Body of pancreas (tissue), 4 donors: ENCODE measurements at regions not wholly inside any gene's neighbourhood (a gene's known extent, or its start where the extent isn't known, plus 50 kb on each side); places are given as distances from the start of the nearest gene placed in this dataset.

Experiments
- ATAC-seq: fragments of 150-250 bp; one replicate; pipeline ENCODE4 v1.9.1; 2016
- DNase-seq, 4 donors: peaks; one replicate each; pipeline ENCODE4 v3.0.0-alpha.2; 2019
- H3K27ac ChIP-seq, 4 donors: fragments of 200-600 bp; sonication (generic); 1 replicate in 3 of 4; 2 replicates in 1 of 4; pipeline versions ENCODE4 v1.5.1 to v1.6.1; 2016 to 2019; ENCODE audit warnings: mild to moderate bottlenecking in 1 of 4, mixed read lengths in 1 of 4, moderate library complexity in 1 of 4
- H3K27me3 ChIP-seq, 2 donors: fragments of 200-600 bp; sonication (generic); one replicate each; pipeline ENCODE4 v1.6.0; 2016; ENCODE audit warnings: mild to moderate bottlenecking in 1 of 2
- H3K36me3 ChIP-seq, 2 donors: fragments of 200-600 bp; sonication (generic); replicated peaks in 1 of 2; 2 replicates each; pipeline ENCODE4 v1.5.1; 2016; ENCODE audit warnings: low read depth in 2 of 2; ENCODE audit not compliant: insufficient read depth in 1 of 2
- H3K4me1 ChIP-seq: fragments of 200-600 bp; sonication (generic); one replicate; pipeline ENCODE4 v1.6.0; 2016
- H3K4me3 ChIP-seq, 2 donors: fragments of 200-600 bp; sonication (generic); 1 replicate in 1 of 2; 2 replicates in 1 of 2; pipeline ENCODE4 v1.5.1; 2016 to 2019
- H3K9me3 ChIP-seq, 3 donors: fragments of 200-600 bp; sonication (generic); 1 replicate in 2 of 3; 2 replicates in 1 of 3; pipeline ENCODE4 v1.5.1; 2016
- CTCF ChIP-seq, 7 experiments: fragments of 450-650 bp in 4 of 7; fragments of 200-600 bp in 3 of 7; sonication (generic) in 3 of 7; IDR thresholded peaks; one replicate each; pipeline ENCODE4 v1.5.1; 2016 to 2019; ENCODE audit warnings: antibody characterized with exemption in 7 of 7
- POLR2A ChIP-seq, 3 donors: fragments of 450-650 bp; IDR thresholded peaks; one replicate each; pipeline ENCODE4 v1.6.1; 2016; ENCODE audit warnings: antibody characterized with exemption in 3 of 3, mild to moderate bottlenecking in 2 of 3
- WGBS, 2 donors: methylation state at CpG; one replicate each; pipeline ENCODE4 v1.1.5; 2017; 5-methylcytosine and 5-hydroxymethylcytosine counted together
- intact Hi-C: fragments of 100-400 bp; cut with DNase I; formaldehyde crosslinking; loops from one replicate; pipeline ENCODE4 v1.15.1; 2023

DNA sequence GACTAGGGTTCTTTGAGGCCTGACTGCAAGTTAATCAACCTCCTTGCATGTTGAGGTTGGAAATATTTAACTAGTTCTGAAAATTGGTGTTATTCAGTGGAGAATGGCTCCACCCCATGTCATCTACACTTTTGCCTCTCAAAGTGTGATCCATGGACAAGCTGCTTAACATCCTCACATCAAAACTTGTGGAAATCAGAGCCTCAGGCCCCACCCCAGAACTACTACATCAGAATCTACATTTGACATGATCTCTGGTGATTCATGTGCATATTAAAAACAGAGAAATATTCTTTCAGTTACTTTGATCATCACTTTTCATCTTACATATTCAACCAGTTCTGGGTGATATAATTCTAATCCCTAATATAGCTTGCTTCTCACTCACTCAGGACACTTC lies 632.9 kb downstream of the ARL4A start:
- no peak for ATAC-seq
- TF ChIP-seq POLR2A (IDR thresholded peaks at IDR 0.05) = no peak
- no peak for TF ChIP-seq CTCF (IDR thresholded peaks at IDR 0.05)
- Histone ChIP-seq H3K4me1 (no peaks in the 10 kb centered on the region), H3K9me3 (no peaks in the 10 kb centered on the region), H3K27ac (no peak overlapping the region), H3K27me3 (no peaks in the 10 kb centered on the region), H3K4me3 (no peak overlapping the region), H3K36me3 (no peaks in the 10 kb centered on the region)
- no peak for DNase-seq
- intact Hi-C loops = no loop called here

DNA sequence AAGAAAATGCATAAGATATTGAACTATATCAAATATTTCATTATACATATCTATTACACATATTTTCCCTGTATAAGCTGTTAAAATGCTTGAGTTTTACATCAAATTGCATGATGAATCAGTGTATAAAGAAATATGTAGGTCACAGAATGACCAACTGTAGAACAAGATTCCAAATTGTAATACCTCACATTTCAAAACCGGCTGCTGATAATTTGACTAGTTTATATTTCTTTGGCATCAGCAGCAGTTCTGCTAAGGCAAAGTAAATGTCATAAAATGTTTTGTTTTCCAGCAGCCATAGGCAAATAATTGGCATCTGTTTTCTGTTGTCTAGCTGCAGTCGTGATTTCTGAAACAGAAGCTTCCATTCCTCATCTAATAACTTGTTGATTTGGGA lies 633.9 kb downstream of the ARL4A start:
- no peaks in the 10 kb centered on the region for H3K9me3 ChIP-seq
- ATAC-seq = no peak
- intact Hi-C loops = no loop called here
- H3K27ac ChIP-seq = no peak overlapping the region
- H3K36me3 ChIP-seq = no peaks in the 10 kb centered on the region
- H3K27me3 ChIP-seq = no peaks in the 10 kb centered on the region
- no peak overlapping the region for H3K4me3 ChIP-seq
- 40 to 57% methylated on average over 2 of the region's 2 CpGs for WGBS, 2 donors
- TF ChIP-seq POLR2A (IDR thresholded peaks at IDR 0.05) (no peak), CTCF (IDR thresholded peaks at IDR 0.05) (no peak)
- DNase-seq = no peak
- no peaks in the 10 kb centered on the region for H3K4me1 ChIP-seq

DNA sequence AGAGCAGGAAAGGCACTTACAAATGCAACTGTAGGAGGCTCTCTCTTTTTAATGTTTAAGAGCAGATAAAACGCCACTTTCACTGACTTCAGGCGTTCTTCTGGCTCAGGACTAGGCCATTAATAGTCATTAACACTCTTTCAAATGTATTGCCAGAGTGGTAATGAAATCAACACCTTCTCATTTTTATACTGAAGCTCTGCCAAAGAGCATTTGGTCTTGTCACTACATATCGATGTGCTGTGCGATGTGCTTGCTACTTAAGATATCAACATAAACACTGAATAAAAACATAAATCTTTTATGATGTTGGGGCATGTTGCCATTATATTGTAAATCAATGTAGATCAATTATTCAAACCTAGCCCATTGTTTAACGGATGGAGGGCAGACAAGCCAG lies 634.7 kb downstream of the ARL4A start:
- no peak for ATAC-seq
- WGBS, 2 donors = 27 to 39% methylated on average over 5 of the region's 5 CpGs

DNA sequence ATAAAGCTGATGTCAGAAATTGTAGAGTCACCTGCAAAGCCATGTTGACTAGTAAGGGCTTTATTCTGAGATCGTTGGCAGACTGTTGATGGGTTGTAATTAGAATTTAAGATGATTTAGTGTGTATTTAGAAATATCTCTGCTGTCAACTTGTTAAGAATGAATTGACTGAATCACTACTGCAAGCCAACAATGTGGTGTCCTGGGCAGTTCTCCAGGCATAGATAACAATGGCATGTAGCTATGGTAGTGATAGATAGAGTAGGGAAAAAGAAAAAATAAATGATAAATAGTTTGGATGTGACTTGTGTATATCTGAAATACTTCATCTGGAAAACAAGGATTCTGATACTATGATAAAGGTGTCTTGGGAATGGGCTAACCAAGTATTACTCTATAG lies 640.2 kb downstream of the ARL4A start:
- no peak for ATAC-seq
- Histone ChIP-seq H3K36me3 (no peaks in the 10 kb centered on the region), H3K4me1 (no peaks in the 10 kb centered on the region), H3K9me3 (no peaks in the 10 kb centered on the region), H3K4me3 (no peak overlapping the region), H3K27me3 (no peaks in the 10 kb centered on the region), H3K27ac (no peak overlapping the region)
- 23 to 33% methylated on average over 1 of the region's 1 CpG for WGBS, 2 donors
- no peak for DNase-seq
- intact Hi-C loops = no loop called here
- TF ChIP-seq POLR2A (IDR thresholded peaks at IDR 0.05) (no peak), CTCF (IDR thresholded peaks at IDR 0.05) (no peak)

More for the DNA sequence above, 634.7 kb downstream of the ARL4A start:
- Histone ChIP-seq H3K4me3 (no peak overlapping the region), H3K9me3 (no peaks in the 10 kb centered on the region), H3K27me3 (no peaks in the 10 kb centered on the region), H3K4me1 (no peaks in the 10 kb centered on the region), H3K36me3 (no peaks in the 10 kb centered on the region), H3K27ac (no peak overlapping the region)
- no peak for TF ChIP-seq CTCF (IDR thresholded peaks at IDR 0.05)
- no peak for TF ChIP-seq POLR2A (IDR thresholded peaks at IDR 0.05)
- intact Hi-C loops = no loop called here
- no peak for DNase-seq

GRCh38 chr7:13333371-13333770 lies 645.9 kb downstream of the ARL4A start:
- no peak for DNase-seq
- 38 to 41% methylated on average over 1 of the region's 1 CpG for whole genome bisulfite sequencing, 2 donors
- H3K4me3 ChIP-seq = no peak overlapping the region
- no peaks in the 10 kb centered on the region for H3K27me3 ChIP-seq
- no peaks in the 10 kb centered on the region for H3K36me3 ChIP-seq
- no peak overlapping the region for H3K27ac ChIP-seq
- H3K4me1 ChIP-seq = no peaks in the 10 kb centered on the region
- no peak for ATAC-seq
- no peaks in the 10 kb centered on the region for H3K9me3 ChIP-seq
- TF ChIP-seq POLR2A (IDR thresholded peaks at IDR 0.05) = no peak
- TF ChIP-seq CTCF (IDR thresholded peaks at IDR 0.05) = no peak
- intact Hi-C loops = no loop called here
